Kidney (tissue), 13 donors: ENCODE measurements at regions not wholly inside any gene's neighbourhood (a gene's known extent, or its start where the extent isn't known, plus 50 kb on each side); places are given as distances from the start of the nearest gene placed in this dataset.

Source experiments
- DNase-seq, 5 donors: peaks; one replicate each; pipeline ENCODE4 v3.0.0-alpha.2; 2013 to 2020
- FAIRE-seq: peaks from 2 replicates; lab custom pipeline; 2012; peaks lifted over from hg19 to GRCh38; lab: Jason Lieb, UNC
- H3K27ac ChIP-seq, 2 donors: one replicate each; pipeline ENCODE4 v1.7.0; 2013; ENCODE audit warnings: low read depth in 2 of 2, low read length in 2 of 2, inconsistent platforms in 1 of 2
- H3K27me3 ChIP-seq: one replicate; pipeline ENCODE4 v1.7.1; 2013; ENCODE audit warnings: low read length, inconsistent platforms; ENCODE audit not compliant: control insufficient read depth, insufficient read depth
- H3K36me3 ChIP-seq, 3 donors: one replicate each; pipeline versions ENCODE4 v1.7.0 to v1.7.1; 2013; ENCODE audit warnings: low read length in 3 of 3, control low read depth in 1 of 3, inconsistent platforms in 1 of 3; ENCODE audit not compliant: insufficient read depth in 3 of 3, control insufficient read depth in 2 of 3
- H3K4me1 ChIP-seq, 3 donors: one replicate each; pipeline versions ENCODE4 v1.7.0 to v1.7.1; 2013; ENCODE audit warnings: low read length in 3 of 3, inconsistent platforms in 1 of 3, low read depth in 1 of 3; ENCODE audit not compliant: control insufficient read depth in 2 of 3, insufficient read depth in 2 of 3
- H3K4me3 ChIP-seq, 3 donors: one replicate each; pipeline versions ENCODE4 v1.7.0 to v1.8.1; 2013; ENCODE audit warnings: low read length in 3 of 3, control low read depth in 1 of 3, inconsistent platforms in 1 of 3
- H3K9ac ChIP-seq, 3 donors: one replicate each; pipeline versions ENCODE4 v1.7.0 to v1.7.1; 2013; ENCODE audit warnings: low read length in 3 of 3, control low read depth in 1 of 3, inconsistent platforms in 1 of 3
- H3K9me3 ChIP-seq, 3 donors: one replicate each; pipeline versions ENCODE4 v1.7.0 to v1.7.1; 2013; ENCODE audit warnings: low read length in 3 of 3, control low read depth in 1 of 3, inconsistent platforms in 1 of 3; ENCODE audit not compliant: control insufficient read depth in 2 of 3, insufficient read depth in 1 of 3
- CTCF ChIP-seq: IDR thresholded peaks from 3 replicates; pipeline ENCODE4 v1.5.1; 2012; ENCODE audit warnings: mild to moderate bottlenecking, moderate library complexity, borderline replicate concordance; ENCODE audit not compliant: insufficient read depth; ENCODE audit errors: extremely low read depth
- intact Hi-C: fragments of 100-400 bp; cut with DNase I; formaldehyde crosslinking; loops from one replicate; pipeline ENCODE4 v1.11.1; 2022
- donor health status: control.
- donor health status: control.
- donor health status: control.
- donor health status: control.
- donor health status: control.
- donor health status: DM: yes; HTN: yes; CAD: no.
- donor health status: Normal renal cell carcinoma (clear cell type).

- H3K4me3 ChIP-seq: no peak overlapping the region
- FAIRE-seq (no peak), DNase-seq (peak in 1 of 5 donors; percentile 77)
- peak overlapping the region; percentile 1 to 22 for H3K27ac ChIP-seq
- no peaks in the 10 kb centered on the region for H3K27me3 ChIP-seq
- no peak for TF ChIP-seq CTCF
- no peak overlapping the region for H3K9ac ChIP-seq
- intact Hi-C loops: no loop called here
- peaks cover 3 to 32% (median 13%) of the 10 kb centered on the region in 3 donors for H3K4me1 ChIP-seq
- H3K9me3 ChIP-seq: no peaks in the 10 kb centered on the region
- no peaks in the 10 kb centered on the region for H3K36me3 ChIP-seq
These were observed 154.2 kb upstream of the PARP11 start for GRCh38 chr12:4027412-4027811.

GRCh38 chr12:4026517-4026916 is 153.3 kb upstream of the PARP11 start:
- intact Hi-C loops: no loop called here
- no peak overlapping the region for H3K27ac ChIP-seq
- no peaks in the 10 kb centered on the region for H3K27me3 ChIP-seq
- no peak overlapping the region for H3K9ac ChIP-seq
- FAIRE-seq (no peak), DNase-seq (no peak)
- H3K36me3 ChIP-seq: no peaks in the 10 kb centered on the region
- TF ChIP-seq CTCF: no peak
- H3K9me3 ChIP-seq: no peaks in the 10 kb centered on the region
- no peak overlapping the region for H3K4me3 ChIP-seq
- H3K4me1 ChIP-seq: peaks cover 3 to 29% (median 10%) of the 10 kb centered on the region in 3 donors

GRCh38 chr12:4026020-4026358 is 152.8 kb upstream of the PARP11 start:
- intact Hi-C loops: no loop called here
- H3K27ac ChIP-seq: peak overlapping the region in 1 of 2 donors; percentile 11

More at GRCh38 chr12:4026020-4026358, 152.8 kb upstream of the PARP11 start:
- DNase-seq (no peak), FAIRE-seq (no peak)
- no peaks in the 10 kb centered on the region for H3K9me3 ChIP-seq
- peaks cover 3 to 28% (median 10%) of the 10 kb centered on the region in 3 donors for H3K4me1 ChIP-seq
- no peak for TF ChIP-seq CTCF
- H3K36me3 ChIP-seq: no peaks in the 10 kb centered on the region
- H3K4me3 ChIP-seq: no peak overlapping the region
- H3K9ac ChIP-seq: no peak overlapping the region
- no peaks in the 10 kb centered on the region for H3K27me3 ChIP-seq
